Motor neuron (in vitro differentiated cells): ENCODE measurements at regions not wholly inside any gene's neighbourhood (a gene's known extent, or its start where the extent isn't known, plus 50 kb on each side); places are given as distances from the start of the nearest gene placed in this dataset.

Experiments
- ATAC-seq, 8 experiments: fragments of 200-7000 bp; cut with Tn5 transposase; replicated peaks in 6 of 8; 2 replicates each; pipeline ENCODE4 v1.8.0; 2021; ENCODE audit warnings: mild to moderate bottlenecking in 8 of 8, moderate library complexity in 8 of 8
- H3K27ac ChIP-seq, 2 donors: fragments of 250-450 bp; sonication (Bioruptor Pico); 2 replicates each; pipeline ENCODE4 v1.9.0; 2021; ENCODE audit warnings: antibody characterized with exemption in 2 of 2, mild to moderate bottlenecking in 2 of 2, moderate library complexity in 1 of 2
- H3K4me1 ChIP-seq, 2 donors: fragments of 250-450 bp; sonication (Bioruptor Pico); replicated peaks in 1 of 2; 2 replicates each; pipeline ENCODE4 v1.6.1; 2021; ENCODE audit warnings: antibody characterized with exemption in 2 of 2, mild to moderate bottlenecking in 2 of 2, moderate library complexity in 1 of 2
- H3K4me3 ChIP-seq, 5 donors: fragments of 250-450 bp; sonication (Bioruptor Pico); 2 replicates each; pipeline ENCODE4 v1.9.0; 2021; ENCODE audit warnings: antibody characterized with exemption in 5 of 5, mild to moderate bottlenecking in 5 of 5, moderate library complexity in 4 of 5
- WGBS, 10 experiments: fragments of 450-650 bp; shearing (Covaris generic); methylation state at CpG; one replicate each; pipeline ENCODE4 v1.0.0; 2022; 5-methylcytosine and 5-hydroxymethylcytosine counted together
- in situ Hi-C, 9 experiments: fragments of 400-800 bp; cut with MboI; loops; one replicate each; pipeline ENCODE4 v1.15.0; 2021; ENCODE audit warnings: low sequenced_read_pairs in 9 of 9, low pct_unique_long_range_greater_than_20kb in 2 of 9; ENCODE audit not compliant: unreplicated experiment in 9 of 9

DNA sequence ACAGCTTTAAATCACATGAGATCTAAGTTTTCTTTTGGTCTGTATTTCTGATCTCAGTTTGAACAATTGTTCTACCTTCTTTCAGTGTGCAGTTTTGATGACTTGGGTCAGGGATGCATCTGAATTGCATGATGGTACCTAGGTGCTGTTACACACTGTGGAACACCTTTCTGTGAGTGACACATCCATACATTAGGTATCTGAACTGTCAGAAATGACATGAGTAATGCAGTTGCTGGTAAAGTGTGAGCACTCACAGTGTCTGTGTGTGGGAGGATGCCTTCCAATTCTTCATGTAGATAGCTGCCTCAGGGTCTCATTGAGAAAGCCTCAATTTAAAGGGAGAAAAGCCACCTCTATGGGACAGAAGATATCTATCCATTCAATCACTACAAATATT, 411.9 kb downstream of the PPARGC1A start:
- ATAC-seq: no peak
- in situ Hi-C loops: no loop called here
- no peak overlapping the region for H3K4me3 ChIP-seq

DNA sequence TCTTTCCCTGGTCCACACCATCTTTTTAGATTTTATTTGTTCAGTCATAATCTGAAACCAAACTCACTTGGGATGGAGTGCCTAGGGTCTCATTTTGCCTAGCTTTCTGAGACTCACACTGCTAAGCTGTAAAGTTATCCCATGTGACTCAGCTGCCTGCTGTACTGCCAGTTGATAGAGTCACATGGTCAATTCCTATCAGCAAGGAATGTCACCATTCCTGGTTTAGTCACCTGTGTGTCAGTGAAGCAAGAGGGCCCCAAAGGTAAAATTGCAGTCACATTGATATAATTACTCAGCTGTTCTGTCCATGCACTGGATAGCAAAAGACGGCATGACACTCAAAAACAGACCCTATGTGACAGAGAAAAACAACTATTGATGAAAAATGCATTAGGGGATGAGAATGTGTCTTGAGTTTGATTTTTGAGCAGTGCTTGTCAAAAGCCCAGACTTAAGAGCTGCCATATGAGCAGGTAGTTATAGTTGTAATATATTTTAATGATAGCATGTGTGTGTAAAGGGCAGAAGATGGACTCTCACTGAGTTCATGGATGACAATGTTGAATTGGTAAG, 413.2 kb downstream of the PPARGC1A start:
- in situ Hi-C loops: no loop called here
- H3K4me3 ChIP-seq: no peak overlapping the region
- no peak overlapping the region for H3K27ac ChIP-seq
- 0 to 80% (median 40%) methylated on average over 1 of the region's 1 CpG; no CpG with 5 or more reads in 6 of the 10 experiments for WGBS, 10 experiments
- ATAC-seq: peak in 5 of 8 experiments; percentile 39 to 82 (median 57)
- no peaks in the 10 kb centered on the region for H3K4me1 ChIP-seq

More for the DNA sequence above, 411.9 kb downstream of the PPARGC1A start:
- H3K4me1 ChIP-seq: no peaks in the 10 kb centered on the region
- no peak overlapping the region for H3K27ac ChIP-seq

DNA sequence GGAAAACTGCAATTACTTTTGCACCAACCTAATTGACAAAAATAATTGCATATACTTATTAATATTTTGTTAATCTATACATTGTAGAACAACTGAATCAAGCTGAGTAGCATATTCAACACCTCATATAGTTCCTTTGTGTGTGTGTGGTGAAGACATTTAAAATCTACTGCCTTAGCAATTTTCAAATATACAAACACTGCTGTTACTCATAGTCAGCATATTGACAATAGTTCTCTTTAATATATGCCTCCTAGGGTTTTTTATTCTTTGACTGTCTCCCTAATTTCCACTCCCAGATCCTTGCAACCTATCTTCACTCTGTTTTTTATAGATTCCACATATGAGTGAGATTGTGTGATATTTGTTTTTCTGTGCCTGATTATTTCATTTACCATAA, 426.8 kb downstream of the PPARGC1A start:
- H3K4me1 ChIP-seq: no peaks in the 10 kb centered on the region
- H3K4me3 ChIP-seq: no peak overlapping the region
- no peak overlapping the region for H3K27ac ChIP-seq
- no peak for ATAC-seq
- in situ Hi-C loops: no loop called here

DNA sequence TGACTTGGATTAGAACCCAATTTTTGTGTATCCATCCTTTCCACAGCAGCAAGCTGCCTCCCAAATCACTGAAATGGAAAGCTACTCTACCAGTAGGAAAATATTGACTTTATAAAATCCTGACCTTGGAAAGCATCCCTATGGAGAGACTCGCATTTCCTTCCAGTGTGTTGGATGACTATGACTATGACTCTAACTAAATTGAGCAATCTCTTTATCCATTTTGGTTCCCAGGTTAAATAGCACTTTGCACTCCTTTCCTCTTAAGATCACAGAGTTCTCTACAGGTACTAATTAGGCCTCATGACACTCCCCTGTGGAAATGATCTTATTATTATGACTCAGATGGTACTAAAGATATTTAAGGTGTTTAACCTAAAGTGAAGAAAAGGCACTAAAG, 431.8 kb downstream of the PPARGC1A start:
- 0 to 100% (median 80%) methylated on average over 1 of the region's 1 CpG; no CpG with 5 or more reads in 2 of the 10 experiments for WGBS, 10 experiments
- Histone ChIP-seq H3K4me1 (peaks cover 0 to 11% of the 10 kb centered on the region in 2 donors), H3K4me3 (no peak overlapping the region), H3K27ac (no peak overlapping the region)
- ATAC-seq: no peak
- in situ Hi-C loops: no loop called here

DNA sequence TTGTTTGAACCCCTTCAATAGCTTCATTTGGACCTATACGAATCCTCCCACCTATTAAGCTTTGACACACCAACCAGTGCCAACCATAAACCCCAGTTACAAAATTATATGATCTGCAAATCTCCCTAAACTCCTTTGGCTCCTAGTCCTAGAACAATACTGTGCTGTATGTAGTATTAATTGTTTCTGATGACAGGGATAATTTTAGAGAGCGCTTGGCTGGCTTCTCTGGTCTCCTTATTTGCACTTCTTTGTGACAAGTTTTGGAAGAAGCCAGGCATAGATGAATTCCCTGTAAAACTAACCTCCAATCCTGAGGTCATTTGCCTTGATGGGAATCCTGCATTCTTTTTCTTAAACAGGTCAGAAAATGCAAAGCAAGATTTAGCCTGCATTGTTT, 433.0 kb downstream of the PPARGC1A start:
- WGBS, 10 experiments: 7 to 100% (median 83%) methylated on average over 1 to 2 of the region's 2 CpGs; no CpG with 5 or more reads in 1 of the 10 experiments
- no peak overlapping the region for H3K27ac ChIP-seq
- H3K4me3 ChIP-seq: no peak overlapping the region
- peaks cover 0 to 11% of the 10 kb centered on the region in 2 donors for H3K4me1 ChIP-seq
- in situ Hi-C loops: no loop called here
- ATAC-seq: no peak

DNA sequence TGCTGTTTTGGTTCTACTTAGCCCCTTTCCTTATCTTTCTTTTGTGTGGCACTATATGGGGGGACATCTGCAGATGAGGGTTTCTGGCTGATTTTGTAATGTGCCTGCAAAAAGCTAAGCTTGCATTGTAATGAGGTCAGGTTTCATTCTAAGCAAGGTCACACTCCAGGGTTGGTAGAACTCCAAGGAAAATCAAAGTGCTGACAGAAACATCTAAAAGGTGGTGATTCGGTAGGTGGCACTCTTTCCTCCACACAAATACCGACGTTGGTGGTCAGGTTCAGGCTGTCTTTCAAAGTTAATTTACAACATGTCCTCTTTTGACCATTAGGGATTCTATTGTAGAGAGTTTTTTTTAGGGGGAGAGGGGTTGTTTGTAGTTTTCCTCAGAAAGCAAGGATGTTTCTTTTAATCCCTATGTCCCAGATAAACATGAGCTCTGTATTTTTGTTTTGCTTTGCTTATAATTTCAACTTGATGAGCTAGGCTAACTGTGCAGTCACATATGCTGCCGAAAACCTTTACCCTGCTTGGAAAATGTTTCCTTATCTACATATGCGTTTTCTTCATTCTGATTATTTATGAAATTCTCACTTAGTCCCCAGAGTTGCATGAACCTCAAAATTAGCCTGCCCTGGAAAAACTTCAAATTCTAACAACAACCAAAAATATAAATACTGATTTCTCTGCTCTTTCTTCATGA, 434.2 kb downstream of the PPARGC1A start:
- 4 to 80% (median 28%) methylated on average over 2 to 5 of the region's 5 CpGs; no CpG with 5 or more reads in 1 of the 10 experiments for WGBS, 10 experiments
- Histone ChIP-seq H3K4me1 (peaks cover 0 to 11% of the 10 kb centered on the region in 2 donors), H3K4me3 (no peak overlapping the region), H3K27ac (no peak overlapping the region)
- in situ Hi-C loops: no loop called here
- peak in 3 of 8 experiments; percentile 36 to 56 (median 39) for ATAC-seq

DNA sequence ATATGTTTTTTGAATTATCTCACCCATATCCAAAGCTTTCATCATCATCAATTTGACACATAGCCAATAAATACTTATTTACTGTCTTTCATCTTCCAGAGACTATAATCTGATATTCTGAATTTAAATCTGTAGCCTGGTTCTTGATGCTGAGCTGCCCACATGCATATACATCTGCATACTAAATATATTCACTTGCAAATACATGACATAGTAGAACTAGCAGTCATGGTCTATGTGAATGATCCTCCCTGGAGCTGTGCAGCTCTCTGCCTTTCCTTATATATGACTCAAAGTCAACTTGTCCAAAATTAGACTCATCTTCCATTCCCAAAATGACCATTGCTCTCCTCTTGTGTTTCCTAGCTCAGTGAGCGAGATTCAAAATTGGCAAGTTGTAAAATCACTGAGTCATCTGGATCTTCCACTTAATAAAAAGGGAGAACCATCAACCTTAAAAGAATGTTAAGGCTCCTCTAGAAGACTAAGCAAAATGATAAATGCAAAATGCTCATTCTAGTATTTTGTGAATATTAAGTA, 448.2 kb downstream of the PPARGC1A start:
- Histone ChIP-seq H3K27ac (no peak overlapping the region), H3K4me3 (no peak overlapping the region), H3K4me1 (no peaks in the 10 kb centered on the region)
- 0 to 100% (median 84%) methylated on average over 1 of the region's 1 CpG; no CpG with 5 or more reads in 2 of the 10 experiments for WGBS, 10 experiments
- in situ Hi-C loops: no loop called here
- ATAC-seq: peak in 2 of 8 experiments; percentile 60 to 85

DNA sequence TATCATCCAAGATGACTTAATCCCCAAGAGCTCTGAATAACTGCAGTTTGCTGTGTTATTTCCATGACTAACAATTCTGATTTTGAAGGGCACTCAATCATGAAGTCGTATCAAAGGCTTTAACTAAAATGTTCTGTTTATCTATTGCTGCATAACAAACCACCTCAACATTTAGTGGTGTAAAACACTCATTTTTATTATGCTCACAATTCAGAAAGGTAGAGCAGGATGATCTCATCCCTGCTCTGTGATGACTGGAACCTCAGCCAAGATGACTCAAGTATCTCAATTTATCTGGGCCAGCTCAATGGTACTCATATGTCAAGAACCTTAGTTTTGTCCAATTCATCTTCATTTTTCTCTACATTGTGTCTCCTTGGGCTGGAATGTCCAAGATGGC, 451.1 kb downstream of the PPARGC1A start:
- H3K27ac ChIP-seq: no peak overlapping the region
- 0 to 100% (median 65%) methylated on average over 1 of the region's 1 CpG; no CpG with 5 or more reads in 2 of the 10 experiments for WGBS, 10 experiments
- ATAC-seq: peak in 5 of 8 experiments; percentile 42 to 83 (median 53)
- no peaks in the 10 kb centered on the region for H3K4me1 ChIP-seq
- in situ Hi-C loops: no loop called here
- no peak overlapping the region for H3K4me3 ChIP-seq

DNA sequence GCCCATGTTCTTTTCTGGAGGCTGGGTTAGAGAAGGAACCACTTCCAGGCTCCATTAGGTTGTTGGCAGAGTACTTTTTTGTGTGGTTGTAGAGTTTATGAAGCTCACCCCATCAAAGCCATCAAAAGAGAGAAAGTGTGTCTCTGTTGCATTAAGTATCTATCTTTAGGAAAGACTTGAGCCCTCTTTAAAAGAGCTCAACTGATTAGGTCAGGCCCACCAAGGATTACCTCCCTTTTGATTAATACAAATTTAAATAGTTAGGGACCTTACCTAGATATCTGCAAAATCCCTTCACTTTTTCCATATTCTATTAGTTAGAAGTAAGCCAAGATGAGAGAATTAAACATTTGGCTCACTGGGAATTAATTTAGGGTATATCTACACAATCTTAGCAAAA, 460.4 kb downstream of the PPARGC1A start:
- no peaks in the 10 kb centered on the region for H3K4me1 ChIP-seq
- no peak overlapping the region for H3K4me3 ChIP-seq
- H3K27ac ChIP-seq: no peak overlapping the region
- in situ Hi-C loops: no loop called here
- ATAC-seq: no peak

DNA sequence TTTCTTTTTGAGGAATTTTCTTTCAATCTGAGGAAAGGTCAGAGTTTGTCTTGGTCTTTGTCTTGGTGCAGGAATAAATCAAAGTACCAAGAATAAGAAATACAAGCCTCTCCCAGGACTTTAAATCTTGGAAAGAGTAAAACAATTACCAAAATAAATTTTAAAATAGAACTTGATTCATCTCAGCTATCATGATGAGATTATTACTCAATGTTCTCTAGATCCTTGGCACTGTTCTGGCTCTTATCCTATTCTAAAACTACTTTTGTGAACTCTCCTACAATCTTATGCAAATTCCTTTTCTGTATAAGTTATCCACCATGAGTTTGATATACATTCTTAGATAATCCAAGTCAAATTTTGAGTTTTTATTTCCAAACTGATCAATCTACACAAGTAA, 464.3 kb downstream of the PPARGC1A start:
- in situ Hi-C loops: no loop called here
- ATAC-seq: no peak
- Histone ChIP-seq H3K4me1 (no peaks in the 10 kb centered on the region), H3K27ac (no peak overlapping the region), H3K4me3 (no peak overlapping the region)

DNA sequence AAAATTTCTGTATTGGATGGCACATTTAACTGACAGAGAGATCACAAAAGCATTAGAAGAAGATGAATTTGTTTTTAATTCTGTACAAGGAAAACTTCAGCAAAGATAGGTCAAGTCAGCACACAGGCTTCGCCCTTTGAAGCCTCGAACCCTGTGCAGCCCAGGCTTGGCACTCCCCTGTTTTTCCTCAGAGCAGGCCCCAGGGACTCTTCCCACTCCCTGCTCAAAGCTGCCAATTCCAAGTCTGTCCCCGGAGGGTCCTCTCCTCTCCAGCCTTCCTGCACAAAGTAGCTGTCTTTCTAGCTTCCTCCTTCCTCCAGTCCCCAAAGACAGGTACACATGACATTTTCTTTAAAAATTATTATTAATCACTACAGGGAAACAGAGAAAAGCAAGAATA, 466.3 kb downstream of the PPARGC1A start:
- ATAC-seq: no peak
- WGBS, 10 experiments: 8 to 83% (median 64%) methylated on average over 2 to 3 of the region's 3 CpGs; no CpG with 5 or more reads in 1 of the 10 experiments
- no peak overlapping the region for H3K4me3 ChIP-seq
- in situ Hi-C loops: no loop called here
- no peak overlapping the region for H3K27ac ChIP-seq
- H3K4me1 ChIP-seq: no peaks in the 10 kb centered on the region

DNA sequence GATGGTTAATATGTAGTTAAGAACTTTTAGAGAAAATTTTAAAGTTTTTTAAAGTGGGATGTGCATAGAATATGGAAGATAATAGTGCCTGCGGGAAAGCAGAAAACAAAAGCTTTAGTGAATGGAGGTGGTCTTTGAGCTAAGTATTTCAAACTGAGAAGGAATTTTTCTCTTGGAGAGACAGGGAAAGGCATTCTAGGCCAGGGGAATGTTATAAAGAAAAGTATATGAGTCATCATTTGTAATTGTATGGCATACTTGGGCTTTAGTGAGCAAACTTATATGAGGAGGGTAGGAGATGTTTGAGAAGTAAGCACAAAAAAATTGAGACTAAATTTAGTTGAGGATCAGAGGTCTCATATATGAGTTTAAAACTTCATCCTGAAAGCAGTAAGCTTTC, 467.0 kb downstream of the PPARGC1A start:
- Histone ChIP-seq H3K27ac (no peak overlapping the region), H3K4me3 (no peak overlapping the region), H3K4me1 (no peaks in the 10 kb centered on the region)
- WGBS, 10 experiments: 0 to 89% (median 40%) methylated on average over 1 of the region's 1 CpG; no CpG with 5 or more reads in 2 of the 10 experiments
- no peak for ATAC-seq
- in situ Hi-C loops: no loop called here

DNA sequence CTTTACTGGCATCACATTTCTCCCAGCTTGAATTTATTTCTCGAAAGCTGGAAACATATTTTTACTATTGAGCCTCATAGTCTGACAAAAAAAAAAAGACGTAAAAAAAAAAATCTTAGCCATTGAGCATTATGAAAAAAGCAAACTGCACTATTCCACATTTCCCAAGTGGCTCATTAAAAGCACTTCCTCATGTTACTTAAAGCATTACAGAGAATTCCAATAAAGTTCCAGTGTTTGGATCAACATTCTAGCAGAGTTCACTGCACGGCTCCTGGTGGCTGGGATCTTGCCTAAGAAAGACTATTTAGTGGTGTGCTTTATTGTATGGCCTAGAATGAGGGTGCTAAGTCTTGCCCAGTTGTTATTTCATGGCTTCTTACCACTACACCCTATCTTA, 476.2 kb downstream of the PPARGC1A start:
- no peak for ATAC-seq
- in situ Hi-C loops: no loop called here
- H3K4me1 ChIP-seq: no peaks in the 10 kb centered on the region
- no peak overlapping the region for H3K27ac ChIP-seq
- WGBS, 10 experiments: 0 to 100% (median 96%) methylated on average over 1 to 3 of the region's 3 CpGs
- no peak overlapping the region for H3K4me3 ChIP-seq

DNA sequence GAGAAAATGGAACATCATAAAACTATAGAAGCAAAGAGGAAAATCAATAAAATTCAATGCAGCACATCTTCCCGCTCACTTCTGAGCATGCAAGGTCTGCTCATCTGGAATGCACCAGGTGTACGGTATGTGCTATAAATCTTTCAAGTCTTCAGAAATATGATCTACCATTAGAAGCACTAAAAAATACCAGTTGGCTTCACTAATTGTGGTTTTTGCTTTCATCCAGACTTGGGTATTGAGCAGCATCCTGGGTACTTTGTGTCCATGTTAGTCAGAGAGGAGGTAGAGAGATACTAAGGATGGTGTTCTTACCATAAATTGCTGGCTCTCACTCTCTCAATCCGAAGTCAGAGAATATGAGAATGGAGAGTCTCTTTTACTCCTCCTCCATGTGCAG, 477.1 kb downstream of the PPARGC1A start:
- no peak for ATAC-seq
- 24 to 100% (median 76%) methylated on average over 1 to 3 of the region's 3 CpGs; no CpG with 5 or more reads in 1 of the 10 experiments for WGBS, 10 experiments
- Histone ChIP-seq H3K4me3 (no peak overlapping the region), H3K27ac (no peak overlapping the region), H3K4me1 (no peaks in the 10 kb centered on the region)
- in situ Hi-C loops: no loop called here
